Keratinocyte (primary cell): ENCODE measurements at regions not wholly inside any gene's neighbourhood (a gene's known extent, or its start where the extent isn't known, plus 50 kb on each side); places are given as distances from the start of the nearest gene placed in this dataset.

Source experiments
- DNase-seq: peaks from one replicate; pipeline ENCODE4 v3.0.0-alpha.2; 2011; ENCODE audit warnings: low read depth, missing footprints, low spot score
- FAIRE-seq: peaks from 2 replicates; lab custom pipeline; 2011; peaks lifted over from hg19 to GRCh38; lab: Jason Lieb, UNC
- H2AFZ ChIP-seq: 2 replicates; pipeline ENCODE4 v1.6.0; 2012; ENCODE audit warnings: low read length, control low read depth, inconsistent platforms; ENCODE audit not compliant: control insufficient read depth
- H3K27ac ChIP-seq: 2 replicates; pipeline ENCODE4 v1.5.1; 2011; ENCODE audit warnings: low read length; ENCODE audit not compliant: control insufficient read depth, insufficient read depth
- H3K27me3 ChIP-seq: 3 replicates; pipeline ENCODE4 v1.6.0; 2011; ENCODE audit warnings: low read length; ENCODE audit not compliant: control insufficient read depth, insufficient read depth; ENCODE audit errors: extremely low read depth
- H3K36me3 ChIP-seq, 2 experiments: 2 replicates in 1 of 2; 3 replicates in 1 of 2; pipeline ENCODE4 v1.5.1; 2011; ENCODE audit warnings: low read length in 2 of 2, mild to moderate bottlenecking in 1 of 2; ENCODE audit not compliant: control insufficient read depth in 2 of 2, insufficient read depth in 2 of 2; ENCODE audit errors: extremely low read depth in 1 of 2
- H3K4me1 ChIP-seq: 3 replicates; pipeline ENCODE4 v1.5.1; 2011; ENCODE audit warnings: low read length; ENCODE audit not compliant: control insufficient read depth, insufficient read depth; ENCODE audit errors: extremely low read depth
- H3K4me2 ChIP-seq: 3 replicates; pipeline ENCODE4 v1.6.0; 2011; ENCODE audit warnings: low read depth, low read length; ENCODE audit not compliant: control insufficient read depth, insufficient read depth; ENCODE audit errors: extremely low read depth
- H3K4me3 ChIP-seq, 3 experiments: fragments of 200-600 bp in 1 of 3; sonication (generic) in 1 of 3; 2 replicates in 2 of 3; 3 replicates in 1 of 3; pipeline ENCODE4 v1.5.1; 2011 to 2016; ENCODE audit warnings: low read length in 3 of 3, mild to moderate bottlenecking in 3 of 3, control low read depth in 2 of 3, inconsistent platforms in 1 of 3, low read depth in 1 of 3, mixed read lengths in 1 of 3, mixed run types in 1 of 3, moderate library complexity in 1 of 3; ENCODE audit not compliant: control insufficient read depth in 2 of 3, insufficient read depth in 2 of 3; ENCODE audit errors: extremely low read depth in 1 of 3
- H3K79me2 ChIP-seq: 2 replicates; pipeline ENCODE4 v1.6.0; 2012; ENCODE audit warnings: low read length; ENCODE audit not compliant: control insufficient read depth, insufficient read depth
- H3K9ac ChIP-seq: 3 replicates; pipeline ENCODE4 v1.6.0; 2011; ENCODE audit warnings: low read length; ENCODE audit not compliant: control insufficient read depth, insufficient read depth; ENCODE audit errors: extremely low read depth
- H3K9me1 ChIP-seq: 3 replicates; pipeline ENCODE4 v1.6.0; 2011; ENCODE audit warnings: low read length; ENCODE audit not compliant: control insufficient read depth, insufficient read depth; ENCODE audit errors: extremely low read depth
- H3K9me3 ChIP-seq: 2 replicates; pipeline ENCODE4 v1.5.1; 2012; ENCODE audit warnings: low read depth, low read length; ENCODE audit not compliant: control insufficient read depth
- H4K20me1 ChIP-seq: 3 replicates; pipeline ENCODE4 v1.6.0; 2011; ENCODE audit warnings: low read length; ENCODE audit not compliant: control insufficient read depth, insufficient read depth; ENCODE audit errors: extremely low read depth
- CTCF ChIP-seq, 3 experiments: IDR thresholded peaks in 1 of 3; conservative IDR thresholded peaks in 1 of 3; optimal IDR thresholded peaks in 1 of 3; 2 replicates in 2 of 3; 3 replicates in 1 of 3; pipeline versions ENCODE3 to v1.5.1; 2011; ENCODE audit warnings: low read length in 3 of 3, mild to moderate bottlenecking in 3 of 3, moderate library complexity in 2 of 3, control low read depth in 1 of 3, inconsistent platforms in 1 of 3; ENCODE audit not compliant: insufficient read depth in 2 of 3; ENCODE audit errors: extremely low read depth in 1 of 3
- EZH2 ChIP-seq: IDR thresholded peaks from one replicate; pipeline ENCODE4 v1.6.1; 2012; ENCODE audit warnings: inconsistent platforms, mild to moderate bottlenecking, low read length, moderate library complexity
- dilution Hi-C: fragments of 300-500 bp; cut with MboI; formaldehyde crosslinking; loops from one replicate; pipeline ENCODE4 v1.7.0; 2020; ENCODE audit warnings: low sequenced_read_pairs; ENCODE audit not compliant: extremely low pct_ligation_motif_present

- Histone ChIP-seq H2AFZ (no peak overlapping the region), H3K9me3 (no peaks in the 10 kb centered on the region), H4K20me1 (no peaks in the 10 kb centered on the region), H3K79me2 (no peaks in the 10 kb centered on the region), H3K9me1 (no peaks in the 10 kb centered on the region), H3K9ac (no peak overlapping the region), H3K4me2 (no peak overlapping the region), H3K4me1 (no peaks in the 10 kb centered on the region), H3K27ac (no peak overlapping the region), H3K4me3 (no peak overlapping the region), H3K27me3 (no peaks in the 10 kb centered on the region), H3K36me3 (no peaks in the 10 kb centered on the region)
- TF ChIP-seq EZH2: no peak
- TF ChIP-seq CTCF (optimal IDR thresholded peaks at IDR 0.05 in 1 of 3, IDR thresholded peaks at IDR 0.05 in 1 of 3, conservative IDR thresholded peaks at IDR 0.05 in 1 of 3; ENCODE audit: extremely low read depth in 1 of 3, insufficient read depth in 2 of 3, low read length in 3 of 3): no peak
- no peak for FAIRE-seq
- DNase-seq: no peak
- dilution Hi-C loops: no loop called here
These were observed 2249.5 kb downstream of the LRRC4C start for GRCh38 chr11:39209981-39210380.

- DNase-seq (no peak), FAIRE-seq (no peak)
- Histone ChIP-seq H3K9me1 (no peaks in the 10 kb centered on the region), H3K9me3 (no peaks in the 10 kb centered on the region), H3K4me3 (no peak overlapping the region), H3K36me3 (no peaks in the 10 kb centered on the region), H3K4me2 (no peak overlapping the region), H3K27ac (no peak overlapping the region), H3K27me3 (no peaks in the 10 kb centered on the region), H4K20me1 (no peaks in the 10 kb centered on the region), H3K9ac (no peak overlapping the region), H3K79me2 (no peaks in the 10 kb centered on the region), H3K4me1 (no peaks in the 10 kb centered on the region), H2AFZ (no peak overlapping the region)
- dilution Hi-C loops: no loop called here
- TF ChIP-seq EZH2 (no peak), CTCF (optimal IDR thresholded peaks at IDR 0.05 in 1 of 3, IDR thresholded peaks at IDR 0.05 in 1 of 3, conservative IDR thresholded peaks at IDR 0.05 in 1 of 3; ENCODE audit: extremely low read depth in 1 of 3, insufficient read depth in 2 of 3, low read length in 3 of 3) (no peak)
These were observed 2254.0 kb downstream of the LRRC4C start for GRCh38 chr11:39205236-39205995.
